Panc1 (cell line): ENCODE measurements at regions not wholly inside any gene's neighbourhood (a gene's known extent, or its start where the extent isn't known, plus 50 kb on each side); places are given as distances from the start of the nearest gene placed in this dataset.

ENCODE experiments used
- ATAC-seq: fragments of 200-7000 bp; cut with Tn5 transposase; 2 replicates; pipeline ENCODE4 v1.9.1; 2020; ENCODE audit warnings: mild to moderate bottlenecking, moderate library complexity
- BruUV-seq: library from RNA; stranded (reverse); fragments of 400-500 nt; replicated peaks from 2 replicates; lab custom pipeline; 2021; lab: Mats Ljungman, UMichigan
- CTCF ChIA-PET: fragments of 300-600 bp; sonication (Branson Sonifier 250); formaldehyde crosslinking; loops from one replicate; lab custom pipeline; 2022; ENCODE audit warnings: antibody characterized with exemption; lab: Charles Lee
- POLR2A ChIA-PET: fragments of 300-600 bp; sonication (Branson Sonifier 250); formaldehyde crosslinking; loops from one replicate; lab custom pipeline; 2022; ENCODE audit warnings: antibody characterized with exemption; lab: Charles Lee
- DNase-seq: peaks from one replicate; pipeline ENCODE4 v3.0.0-alpha.2; 2010; ENCODE audit warnings: low read depth, low spot score
- H3K27ac ChIP-seq: 2 replicates; pipeline ENCODE4 v1.5.1; 2011; ENCODE audit warnings: mild to moderate bottlenecking, low read length, inconsistent platforms
- H3K27me3 ChIP-seq: fragments of 200-500 bp; sonication (Bioruptor generic); 2 replicates; pipeline ENCODE4 v1.6.0; 2014; ENCODE audit warnings: low read length, inconsistent platforms; ENCODE audit not compliant: control insufficient read depth, insufficient read depth
- H3K36me3 ChIP-seq: fragments of 200-500 bp; sonication (Bioruptor generic); 2 replicates; pipeline ENCODE4 v1.5.1; 2014; ENCODE audit warnings: inconsistent platforms, mild to moderate bottlenecking, low read length, moderate library complexity; ENCODE audit not compliant: control insufficient read depth, insufficient read depth
- H3K4me1 ChIP-seq: 2 replicates; pipeline ENCODE4 v1.5.1; 2011; ENCODE audit warnings: inconsistent platforms, mild to moderate bottlenecking, low read length, moderate library complexity; ENCODE audit not compliant: control insufficient read depth, insufficient read depth
- H3K4me3 ChIP-seq, 2 experiments: 2 replicates each; pipeline ENCODE4 v1.5.1; 2011 to 2012; ENCODE audit warnings: low read depth in 2 of 2, low read length in 2 of 2, mild to moderate bottlenecking in 2 of 2, inconsistent platforms in 1 of 2, moderate library complexity in 1 of 2
- H3K9me3 ChIP-seq: fragments of 200-500 bp; sonication (Bioruptor generic); 2 replicates; pipeline ENCODE4 v1.5.1; 2014; ENCODE audit warnings: low read depth, mild to moderate bottlenecking, inconsistent platforms, low read length, moderate library complexity; ENCODE audit not compliant: control insufficient read depth, insufficient read depth
- CTCF ChIP-seq: fragments of 450-650 bp; IDR thresholded peaks from 2 replicates; pipeline ENCODE4 v1.5.1; 2017; ENCODE audit warnings: mild to moderate bottlenecking
- POLR2AphosphoS5 ChIP-seq: IDR thresholded peaks from 2 replicates; pipeline ENCODE4 v1.6.1; 2012; ENCODE audit warnings: mild to moderate bottlenecking, low read depth, low read length, moderate library complexity
- REST ChIP-seq, 2 experiments: IDR thresholded peaks; 2 replicates each; pipeline ENCODE4 v1.6.1; 2011 to 2012; ENCODE audit warnings: low read depth in 2 of 2, control low read depth in 1 of 2, low read length in 1 of 2, mild to moderate bottlenecking in 1 of 2, moderate library complexity in 1 of 2; ENCODE audit not compliant: insufficient read depth in 1 of 2
- SIN3A ChIP-seq: IDR thresholded peaks from 2 replicates; pipeline ENCODE4 v1.6.1; 2012; ENCODE audit warnings: low read depth, mild to moderate bottlenecking, low read length, moderate library complexity, borderline replicate concordance; ENCODE audit not compliant: insufficient read depth
- TCF7L2 ChIP-seq: IDR thresholded peaks from 2 replicates; pipeline ENCODE4 v1.6.1; 2011; ENCODE audit warnings: mild to moderate bottlenecking, low read depth, low read length, inconsistent platforms
- in situ Hi-C: cut with HindIII; loops from 2 replicates; pipeline ENCODE4 v1.10.0; 2016; ENCODE audit warnings: low sequenced_read_pairs, low pct_unique_long_range_greater_than_20kb
- intact Hi-C: fragments of 100-400 bp; cut with micrococcal nuclease; formaldehyde crosslinking; loops from one replicate; pipeline ENCODE4 v1.10.0; 2022; ENCODE audit not compliant: unreplicated experiment

GRCh38 chr15:93948726-93949125 is 282.6 kb upstream of the MCTP2 start:
- no TSS peak for BruUV-seq
- Histone ChIP-seq H3K36me3 (no peaks in the 10 kb centered on the region), H3K27me3 (no peaks in the 10 kb centered on the region), H3K9me3 (no peaks in the 10 kb centered on the region), H3K27ac (no peak overlapping the region), H3K4me1 (no peaks in the 10 kb centered on the region), H3K4me3 (no peak overlapping the region)
- no peak for ATAC-seq
- DNase-seq = no peak
- intact Hi-C loops (no loop called here), in situ Hi-C loops (no loop called here)
- ChIA-PET POLR2A (no interaction called here), CTCF (no interaction called here)
- TF ChIP-seq POLR2AphosphoS5 = no peak
- TF ChIP-seq CTCF = no peak
- TF ChIP-seq REST (IDR thresholded peaks at IDR 0.05; ENCODE audit: insufficient read depth in 1 of 2, low read depth in 2 of 2, low read length in 1 of 2) = no peak
- no peak for TF ChIP-seq SIN3A
- TF ChIP-seq TCF7L2 = no peak

DNA sequence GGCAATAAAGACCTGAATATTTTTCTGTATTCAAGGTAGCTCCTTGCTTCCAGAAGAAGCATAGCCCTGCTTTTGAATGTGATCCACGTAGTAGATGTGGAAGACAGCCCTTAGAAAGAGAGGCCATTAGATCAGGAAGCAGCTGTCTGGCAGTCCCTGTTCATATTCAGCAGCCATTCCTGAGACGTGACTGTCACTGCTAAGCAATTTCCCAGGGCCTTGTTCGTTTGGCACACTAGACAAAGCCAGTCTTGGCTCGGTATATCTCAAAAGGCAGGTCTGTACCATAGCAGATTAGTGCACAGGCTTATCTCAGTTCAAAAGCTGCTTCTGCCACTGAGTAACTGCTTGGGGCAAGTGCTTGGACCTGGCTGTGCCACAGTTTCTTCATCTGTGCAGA is 287.8 kb upstream of the MCTP2 start:
- ChIA-PET CTCF (no interaction called here), POLR2A (no interaction called here)
- intact Hi-C loops (no loop called here), in situ Hi-C loops (no loop called here)
- Histone ChIP-seq H3K36me3 (no peaks in the 10 kb centered on the region), H3K9me3 (no peaks in the 10 kb centered on the region), H3K27me3 (no peaks in the 10 kb centered on the region), H3K4me1 (no peaks in the 10 kb centered on the region), H3K4me3 (no peak overlapping the region), H3K27ac (no peak overlapping the region)
- TF ChIP-seq TCF7L2 (no peak), SIN3A (no peak), POLR2AphosphoS5 (no peak), CTCF (no peak), REST (IDR thresholded peaks at IDR 0.05; ENCODE audit: insufficient read depth in 1 of 2, low read depth in 2 of 2, low read length in 1 of 2) (no peak)
- DNase-seq (no peak), ATAC-seq (no peak)
- BruUV-seq = no TSS peak
